ENCODE measurements at regions not wholly inside any gene's neighbourhood (a gene's known extent, or its start where the extent isn't known, plus 50 kb on each side); places are given as distances from the start of the nearest gene placed in this dataset.
A peak's percentile ranks its signal among the peaks of the same experiment; 100 is the strongest.

GRCh38 chr2:177031438-177032180 is 181.0 kb upstream of the HNRNPA3 start:
- peak; percentile 48 for DNase-seq
- Histone ChIP-seq H3K9me3 (ENCODE audit: severe bottlenecking) (no peaks in the 10 kb centered on the region), H3K36me3 (no peaks in the 10 kb centered on the region), H3K27ac (no peak overlapping the region), H3K27me3 (ENCODE audit: insufficient read depth, low read depth, severe bottlenecking) (no peaks in the 10 kb centered on the region), H3K4me3 (ENCODE audit: low read depth, low read length) (no peak overlapping the region)
- TF ChIP-seq, protein P1, sequence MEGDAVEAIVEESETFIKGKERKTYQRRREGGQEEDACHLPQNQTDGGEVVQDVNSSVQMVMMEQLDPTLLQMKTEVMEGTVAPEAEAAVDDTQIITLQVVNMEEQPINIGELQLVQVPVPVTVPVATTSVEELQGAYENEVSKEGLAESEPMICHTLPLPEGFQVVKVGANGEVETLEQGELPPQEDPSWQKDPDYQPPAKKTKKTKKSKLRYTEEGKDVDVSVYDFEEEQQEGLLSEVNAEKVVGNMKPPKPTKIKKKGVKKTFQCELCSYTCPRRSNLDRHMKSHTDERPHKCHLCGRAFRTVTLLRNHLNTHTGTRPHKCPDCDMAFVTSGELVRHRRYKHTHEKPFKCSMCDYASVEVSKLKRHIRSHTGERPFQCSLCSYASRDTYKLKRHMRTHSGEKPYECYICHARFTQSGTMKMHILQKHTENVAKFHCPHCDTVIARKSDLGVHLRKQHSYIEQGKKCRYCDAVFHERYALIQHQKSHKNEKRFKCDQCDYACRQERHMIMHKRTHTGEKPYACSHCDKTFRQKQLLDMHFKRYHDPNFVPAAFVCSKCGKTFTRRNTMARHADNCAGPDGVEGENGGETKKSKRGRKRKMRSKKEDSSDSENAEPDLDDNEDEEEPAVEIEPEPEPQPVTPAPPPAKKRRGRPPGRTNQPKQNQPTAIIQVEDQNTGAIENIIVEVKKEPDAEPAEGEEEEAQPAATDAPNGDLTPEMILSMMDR (IDR thresholded peaks at IDR 0.05; ENCODE audit: low read depth, low read length), result no peak

GRCh38 chr2:177036747-177037146 is 175.8 kb upstream of the HNRNPA3 start:
- Histone ChIP-seq H3K27ac (no peak overlapping the region), H3K9me3 (ENCODE audit: severe bottlenecking) (no peaks in the 10 kb centered on the region), H3K36me3 (no peaks in the 10 kb centered on the region), H3K27me3 (ENCODE audit: insufficient read depth, low read depth, severe bottlenecking) (no peaks in the 10 kb centered on the region), H3K4me3 (ENCODE audit: low read depth, low read length) (no peak overlapping the region)
- no peak for DNase-seq
- TF ChIP-seq, protein P1 (IDR thresholded peaks at IDR 0.05; ENCODE audit: low read depth, low read length), result no peak

GRCh38 chr2:177037569-177037968 is 175.0 kb upstream of the HNRNPA3 start:
- TF ChIP-seq, protein P1 (IDR thresholded peaks at IDR 0.05; ENCODE audit: low read depth, low read length), result no peak
- H3K4me3 ChIP-seq (ENCODE audit: low read depth, low read length), result no peak overlapping the region
- H3K9me3 ChIP-seq (ENCODE audit: severe bottlenecking), result no peaks in the 10 kb centered on the region
- DNase-seq, result no peak
- no peaks in the 10 kb centered on the region for H3K36me3 ChIP-seq
- H3K27me3 ChIP-seq (ENCODE audit: insufficient read depth, low read depth, severe bottlenecking), result peaks cover under 1% of the 10 kb centered on the region
- no peak overlapping the region for H3K27ac ChIP-seq

DNA sequence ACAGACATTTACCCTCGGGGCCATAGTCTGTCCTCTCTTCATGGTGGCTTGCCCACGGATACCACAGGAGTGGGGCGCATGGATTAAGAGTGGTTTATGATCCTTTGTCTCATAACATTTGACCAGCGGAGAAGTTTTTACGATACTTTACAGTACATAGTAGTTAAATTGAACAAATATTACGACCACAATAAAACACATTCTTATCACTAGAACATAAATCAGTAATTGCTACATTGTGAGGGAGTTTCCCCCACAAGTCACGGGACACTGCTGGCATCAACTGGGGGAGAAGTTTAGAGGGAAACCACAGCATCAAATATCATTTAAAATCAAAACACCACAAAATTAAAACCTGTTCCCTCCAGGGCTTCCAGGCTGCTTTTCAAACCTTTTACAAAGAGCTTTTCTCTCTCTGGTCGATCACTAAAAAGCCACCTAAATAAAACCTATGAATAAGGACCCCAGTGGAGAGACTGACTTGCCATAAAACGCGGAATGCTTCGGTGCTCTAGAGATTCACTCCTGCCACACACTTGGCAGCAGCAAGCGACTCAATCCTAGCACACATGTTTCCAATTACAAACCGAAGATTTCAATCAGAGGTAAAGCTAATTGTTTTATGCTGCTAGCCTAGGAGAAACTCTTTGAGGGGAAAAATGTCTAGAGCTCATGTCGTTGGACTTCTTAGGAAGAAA is 173.7 kb upstream of the HNRNPA3 start:
- Histone ChIP-seq H3K9me3 (ENCODE audit: severe bottlenecking) (no peaks in the 10 kb centered on the region), H3K36me3 (no peaks in the 10 kb centered on the region), H3K4me3 (ENCODE audit: low read depth, low read length) (no peak overlapping the region), H3K27ac (no peak overlapping the region), H3K27me3 (ENCODE audit: insufficient read depth, low read depth, severe bottlenecking) (peaks cover 6% of the 10 kb centered on the region)
- DNase-seq, result no peak
- TF ChIP-seq, protein P1 (IDR thresholded peaks at IDR 0.05; ENCODE audit: low read depth, low read length), result no peak

DNA sequence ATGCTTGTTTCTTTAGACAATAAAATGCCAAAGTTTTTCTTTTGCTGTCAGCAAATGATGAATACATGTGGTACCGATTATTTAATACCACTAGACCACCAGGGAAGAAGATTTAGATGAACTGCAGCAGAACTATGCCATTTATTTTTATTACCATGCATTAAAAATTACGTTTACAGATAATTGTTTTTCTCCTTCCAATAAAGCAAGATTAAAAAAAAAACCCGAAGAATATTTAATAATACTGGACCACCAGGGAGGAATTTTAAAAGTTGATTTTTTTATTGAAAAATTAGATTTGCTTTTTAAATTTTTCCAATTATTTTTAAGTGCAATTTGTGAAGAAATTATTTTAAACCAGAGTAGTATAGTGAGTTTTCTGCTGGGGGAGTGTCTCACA is 170.3 kb upstream of the HNRNPA3 start:
- Histone ChIP-seq H3K27ac (no peak overlapping the region), H3K4me3 (ENCODE audit: low read depth, low read length) (no peak overlapping the region), H3K36me3 (no peaks in the 10 kb centered on the region), H3K27me3 (ENCODE audit: insufficient read depth, low read depth, severe bottlenecking) (peaks cover 6% of the 10 kb centered on the region), H3K9me3 (ENCODE audit: severe bottlenecking) (no peaks in the 10 kb centered on the region)
- TF ChIP-seq, protein P1 (IDR thresholded peaks at IDR 0.05; ENCODE audit: low read depth, low read length), result no peak
- DNase-seq, result no peak

Measured in WERI-Rb-1 (cell line).